Spleen (tissue), 7 donors: ENCODE measurements at regions not wholly inside any gene's neighbourhood (a gene's known extent, or its start where the extent isn't known, plus 50 kb on each side); places are given as distances from the start of the nearest gene placed in this dataset.

Experiments
- CTCF ChIP-seq, 11 experiments: fragments of 200-600 bp in 7 of 11; fragments of 450-650 bp in 4 of 11; sonication (generic) in 4 of 11; IDR thresholded peaks in 8 of 11; conservative IDR thresholded peaks in 3 of 11; 1 replicate in 7 of 11; 2 replicates in 4 of 11; pipeline versions ENCODE4 v1.4.0 to v1.8.0; 2016 to 2021; ENCODE audit warnings: antibody characterized with exemption in 11 of 11, inconsistent platforms in 4 of 11, mild to moderate bottlenecking in 1 of 11
- POLR2A ChIP-seq, 3 donors: fragments of 450-650 bp; IDR thresholded peaks; one replicate each; pipeline ENCODE4 v1.5.1; 2017; ENCODE audit warnings: antibody characterized with exemption in 3 of 3, mild to moderate bottlenecking in 1 of 3
- POLR2AphosphoS5 ChIP-seq, 3 donors: sonication (generic); formaldehyde crosslinking; IDR thresholded peaks; one replicate each; pipeline ENCODE4 v1.5.1; 2017; ENCODE audit warnings: antibody characterized with exemption in 3 of 3
- donor health status: DM: no; HTN: no; CAD: no; lungs with moderate emphysema.
- donor health status: DM: no; HTN: no; CAD: no.
- donor health status: DM: no; HTN: no; CAD: no.

- TF ChIP-seq POLR2AphosphoS5 (IDR thresholded peaks at IDR 0.05): no peak
- TF ChIP-seq POLR2A (IDR thresholded peaks at IDR 0.05): no peak
- TF ChIP-seq CTCF (IDR thresholded peaks at IDR 0.05 in 8 of 11, conservative IDR thresholded peaks at IDR 0.05 in 3 of 11): no peak
These were observed 302.6 kb downstream of the SNAPC1 start for GRCh38 chr14:62064751-62065323.
